ENCODE measurements at regions not wholly inside any gene's neighbourhood (a gene's known extent, or its start where the extent isn't known, plus 50 kb on each side); places are given as distances from the start of the nearest gene placed in this dataset.

GRCh38 chr10:78777466-78777865 lies 291.3 kb upstream of the ZMIZ1 start:
- peak; percentile 35 to 62 for DNase-seq
- Histone ChIP-seq H3K27ac (peak overlapping the region; percentile 61 to 77 (median 72)), H3K27me3 (no peaks in the 10 kb centered on the region), H3K4me3 (no peak overlapping the region), H3K4me1 (peaks cover 42 to 50% of the 10 kb centered on the region in 2 donors), H3K9me3 (no peaks in the 10 kb centered on the region), H3K36me3 (no peaks in the 10 kb centered on the region)
- in situ Hi-C loops (cut with MboI; ENCODE audit: low sequenced_read_pairs in 4 of 4), result no loop called here
- intact Hi-C loops (cut with DNase I; ENCODE audit: low total_unique reads), result no loop called here
- TF ChIP-seq POLR2A (IDR thresholded peaks at IDR 0.05) (no peak), CTCF (IDR thresholded peaks at IDR 0.05 in 4 of 5, conservative IDR thresholded peaks at IDR 0.05 in 1 of 5) (no peak)
- ATAC-seq, result peak; percentile 67 to 74

- intact Hi-C loops (cut with DNase I; ENCODE audit: low total_unique reads), result no loop called here
- in situ Hi-C loops (cut with MboI; ENCODE audit: low sequenced_read_pairs in 4 of 4), result no loop called here
- H3K27ac ChIP-seq, result peak overlapping the region; percentile 61 to 77 (median 72)
- no peaks in the 10 kb centered on the region for H3K27me3 ChIP-seq
- peaks cover 42 to 50% of the 10 kb centered on the region in 2 donors for H3K4me1 ChIP-seq
- H3K36me3 ChIP-seq, result no peaks in the 10 kb centered on the region
- ATAC-seq (peak; percentile 5 to 28), DNase-seq (peak in 1 of 2 donors; percentile 25)
- no peak for TF ChIP-seq CTCF (IDR thresholded peaks at IDR 0.05 in 4 of 5, conservative IDR thresholded peaks at IDR 0.05 in 1 of 5)
- no peak for TF ChIP-seq POLR2A (IDR thresholded peaks at IDR 0.05)
- no peaks in the 10 kb centered on the region for H3K9me3 ChIP-seq
- H3K4me3 ChIP-seq, result no peak overlapping the region
These were observed 290.9 kb upstream of the ZMIZ1 start for GRCh38 chr10:78777867-78778266.

GRCh38 chr10:78778444-78779338 lies 290.1 kb upstream of the ZMIZ1 start:
- Histone ChIP-seq H3K36me3 (no peaks in the 10 kb centered on the region), H3K27ac (peak overlapping the region; percentile 61 to 77 (median 72)), H3K9me3 (no peaks in the 10 kb centered on the region), H3K27me3 (no peaks in the 10 kb centered on the region), H3K4me1 (peaks cover 42 to 50% of the 10 kb centered on the region in 2 donors), H3K4me3 (no peak overlapping the region)
- TF ChIP-seq CTCF (IDR thresholded peaks at IDR 0.05 in 4 of 5, conservative IDR thresholded peaks at IDR 0.05 in 1 of 5), result no peak
- TF ChIP-seq POLR2A (IDR thresholded peaks at IDR 0.05), result no peak
- in situ Hi-C loops (cut with MboI; ENCODE audit: low sequenced_read_pairs in 4 of 4), result no loop called here
- ATAC-seq (no peak), DNase-seq (no peak)
- intact Hi-C loops (cut with DNase I; ENCODE audit: low total_unique reads), result no loop called here

GRCh38 chr10:78779339-78779955 lies 289.3 kb upstream of the ZMIZ1 start:
- Histone ChIP-seq H3K9me3 (no peaks in the 10 kb centered on the region), H3K4me3 (no peak overlapping the region), H3K27me3 (no peaks in the 10 kb centered on the region), H3K36me3 (no peaks in the 10 kb centered on the region), H3K27ac (no peak overlapping the region), H3K4me1 (peaks cover 42 to 50% of the 10 kb centered on the region in 2 donors)
- peak in 1 of 2 donors; percentile 29 for DNase-seq
- TF ChIP-seq CTCF (IDR thresholded peaks at IDR 0.05 in 4 of 5, conservative IDR thresholded peaks at IDR 0.05 in 1 of 5), result no peak
- no peak for TF ChIP-seq POLR2A (IDR thresholded peaks at IDR 0.05)
- ATAC-seq, result no peak
- intact Hi-C loops (cut with DNase I; ENCODE audit: low total_unique reads) (no loop called here), in situ Hi-C loops (cut with MboI; ENCODE audit: low sequenced_read_pairs in 4 of 4) (no loop called here)

Measured in gastrocnemius medialis (tissue), 4 donors.